Ishikawa (cell line): ENCODE measurements at regions not wholly inside any gene's neighbourhood (a gene's known extent, or its start where the extent isn't known, plus 50 kb on each side); places are given as distances from the start of the nearest gene placed in this dataset.

Experiments used
- CREB1 ChIP-seq: IDR thresholded peaks from 2 replicates; pipeline ENCODE4 v1.6.1; 2012; ENCODE audit warnings: low read depth
- EGR1 ChIP-seq: IDR thresholded peaks from 2 replicates; pipeline ENCODE4 v1.6.1; 2012
- EP300 ChIP-seq: IDR thresholded peaks from 2 replicates; pipeline ENCODE4 v1.6.1; 2012; ENCODE audit warnings: borderline replicate concordance
- MAX ChIP-seq: IDR thresholded peaks from 2 replicates; pipeline ENCODE4 v1.6.1; 2012
- RAD21 ChIP-seq: IDR thresholded peaks from 2 replicates; pipeline ENCODE4 v1.6.1; 2012; ENCODE audit warnings: low read depth
- TAF1 ChIP-seq: IDR thresholded peaks from 2 replicates; pipeline ENCODE4 v1.6.1; 2012; ENCODE audit warnings: low read depth, mild to moderate bottlenecking
- TCF12 ChIP-seq: IDR thresholded peaks from 2 replicates; pipeline ENCODE4 v1.6.1; 2012; ENCODE audit warnings: low read depth
- TEAD4 ChIP-seq: IDR thresholded peaks from 2 replicates; pipeline ENCODE4 v1.6.1; 2012
- YY1 ChIP-seq: IDR thresholded peaks from 2 replicates; pipeline ENCODE4 v1.6.1; 2012; ENCODE audit warnings: low read depth

- TF ChIP-seq YY1 (no peak), RAD21 (no peak), MAX (no peak), TAF1 (no peak), CREB1 (no peak), EGR1 (no peak), TEAD4 (no peak), TCF12 (no peak), EP300 (no peak)
Measured at GRCh38 chr6:15153191-15153590, 92.7 kb upstream of the JARID2 start.
